ENCODE measurements at regions not wholly inside any gene's neighbourhood (a gene's known extent, or its start where the extent isn't known, plus 50 kb on each side); places are given as distances from the start of the nearest gene placed in this dataset.
"Not testable (repeated sequence)": the region's sequence is repeated elsewhere in the genome, so short reads cannot be mapped to it uniquely, and the experiment has no call there.

DNA sequence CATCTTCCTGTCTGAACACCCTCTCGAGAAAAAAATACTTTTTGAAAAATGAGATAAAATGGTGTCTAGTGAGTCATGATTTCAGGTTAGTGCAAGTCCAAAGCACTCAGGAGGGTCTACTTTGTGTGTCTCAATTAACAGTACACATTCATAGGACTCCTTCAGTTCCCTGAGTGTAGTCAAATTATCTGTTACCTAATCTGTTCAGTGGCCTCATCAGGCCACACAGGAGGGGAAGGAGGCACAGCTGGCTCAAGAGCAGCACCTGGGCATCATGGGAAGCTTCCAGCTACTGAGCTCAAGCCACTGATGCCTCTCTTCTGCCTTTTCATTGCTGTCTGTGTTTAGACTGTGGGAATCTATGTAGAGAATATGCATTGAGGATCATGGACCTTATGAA, 341.4 kb upstream of the SGO1 start:
- H3K27me3 Mint-ChIP-seq: no peaks in the 10 kb centered on the region
- H3K4me1 Mint-ChIP-seq: no peaks in the 10 kb centered on the region
- no peak overlapping the region for H3K4me3 Mint-ChIP-seq
- ATAC-seq: no peak
- DNase-seq: no peak
- peaks cover 0 to 5% of the 10 kb centered on the region in 2 donors for H3K9me3 Mint-ChIP-seq
- no peak overlapping the region for H3K27ac Mint-ChIP-seq

GRCh38 chr3:20524328-20524727, 338.3 kb upstream of the SGO1 start:
- Mint-ChIP-seq H3K4me3 (no peak overlapping the region), H3K27ac (no peak overlapping the region), H3K27me3 (no peaks in the 10 kb centered on the region), H3K9me3 (peaks cover 5 to 20% of the 10 kb centered on the region in 2 donors), H3K4me1 (no peaks in the 10 kb centered on the region)
- DNase-seq (no peak), ATAC-seq (no peak)

GRCh38 chr3:20523293-20523692, 337.3 kb upstream of the SGO1 start:
- no peaks in the 10 kb centered on the region for H3K27me3 Mint-ChIP-seq

DNA sequence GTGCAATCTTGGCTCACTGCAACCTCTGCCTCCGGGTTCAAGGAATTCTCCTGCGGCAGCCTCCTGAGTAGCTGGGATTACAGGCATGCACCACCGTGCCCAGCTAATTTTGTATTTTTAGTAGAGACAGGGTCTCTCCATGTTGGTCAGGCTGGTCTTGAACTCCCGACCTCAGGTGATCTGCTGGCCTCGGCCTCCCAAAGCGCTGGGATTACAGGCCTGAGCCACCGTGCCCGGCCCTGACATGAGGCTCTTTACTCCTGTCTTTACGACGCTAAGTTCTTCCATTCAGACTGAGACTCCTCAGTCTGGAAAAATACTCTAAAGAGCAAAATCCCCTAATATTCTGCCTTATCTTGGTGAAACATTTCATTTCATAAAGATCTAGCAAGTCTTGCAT, 331.3 kb upstream of the SGO1 start:
- not testable (repeated sequence) for DNase-seq, H3K4me3 Mint-ChIP-seq, ATAC-seq, H3K4me1 Mint-ChIP-seq, H3K27ac Mint-ChIP-seq, H3K27me3 Mint-ChIP-seq
- peaks cover 0 to 20% of the 10 kb centered on the region in 2 donors for H3K9me3 Mint-ChIP-seq

More at GRCh38 chr3:20523293-20523692, 337.3 kb upstream of the SGO1 start:
- H3K27ac Mint-ChIP-seq: no peak overlapping the region
- ATAC-seq: no peak
- H3K4me3 Mint-ChIP-seq: no peak overlapping the region
- no peaks in the 10 kb centered on the region for H3K4me1 Mint-ChIP-seq
- peaks cover 5 to 20% of the 10 kb centered on the region in 2 donors for H3K9me3 Mint-ChIP-seq
- DNase-seq: no peak

GRCh38 chr3:20516311-20516710, 330.3 kb upstream of the SGO1 start:
- H3K27ac Mint-ChIP-seq: no peak overlapping the region
- DNase-seq: no peak

DNA sequence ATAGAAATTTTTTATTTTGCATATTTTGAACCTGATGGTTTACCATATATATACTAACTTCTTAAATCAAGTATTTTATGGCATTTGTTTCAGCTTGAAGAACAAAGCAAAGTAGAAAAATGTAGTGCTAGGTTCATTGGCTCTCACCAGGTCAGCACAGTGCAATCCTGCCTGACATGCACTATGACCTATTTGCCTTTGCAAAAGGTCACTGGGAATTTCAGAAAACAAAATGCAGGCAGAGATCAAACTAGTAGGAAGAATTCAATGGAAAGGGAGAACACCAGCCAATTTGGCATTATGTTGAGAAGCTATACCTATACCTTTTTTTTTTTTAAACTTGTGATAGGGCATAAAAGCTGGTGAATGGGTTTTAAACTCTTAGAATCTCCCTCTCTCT, 329.8 kb upstream of the SGO1 start:
- no peak overlapping the region for H3K4me3 Mint-ChIP-seq
- ATAC-seq (no peak), DNase-seq (no peak)
- no peak overlapping the region for H3K27ac Mint-ChIP-seq
- peaks cover 6 to 13% of the 10 kb centered on the region in 2 donors for H3K9me3 Mint-ChIP-seq
- H3K27me3 Mint-ChIP-seq: no peaks in the 10 kb centered on the region
- no peaks in the 10 kb centered on the region for H3K4me1 Mint-ChIP-seq

More at GRCh38 chr3:20516311-20516710, 330.3 kb upstream of the SGO1 start:
- ATAC-seq: no peak
- Mint-ChIP-seq H3K27me3 (no peaks in the 10 kb centered on the region), H3K4me3 (no peak overlapping the region), H3K9me3 (peaks cover 6 to 16% of the 10 kb centered on the region in 2 donors), H3K4me1 (no peaks in the 10 kb centered on the region)

DNA sequence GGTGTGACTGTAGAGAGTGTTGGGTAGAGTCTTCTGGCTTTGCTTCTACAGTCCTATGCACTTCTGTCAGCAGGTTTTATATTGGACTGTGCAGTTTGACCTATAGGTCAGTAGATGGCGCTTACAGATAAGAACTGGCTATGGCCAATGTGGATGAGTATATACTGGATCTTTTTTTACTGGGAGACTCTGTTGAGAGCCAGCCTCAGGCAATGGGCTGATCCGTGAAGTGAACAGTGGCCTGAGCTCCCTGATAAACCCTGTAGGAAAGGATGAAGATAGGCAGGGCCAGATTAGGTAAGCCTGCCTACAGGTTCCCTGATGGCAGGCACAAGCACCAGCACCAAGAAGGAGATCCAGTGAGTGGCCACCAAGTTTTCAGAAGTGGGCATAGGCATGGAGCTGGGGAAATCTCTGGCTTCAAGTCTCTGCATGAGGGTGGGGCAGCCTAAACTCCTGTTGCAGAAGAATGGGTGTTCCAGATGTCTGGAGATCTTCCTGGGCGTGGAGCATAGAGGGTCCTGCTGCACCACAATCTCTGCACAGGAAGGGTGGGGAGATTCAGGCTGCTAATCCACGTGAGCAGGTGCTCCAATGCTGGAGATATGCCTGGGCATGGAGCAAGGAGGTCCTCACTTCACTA, 326.0 kb upstream of the SGO1 start:
- Mint-ChIP-seq H3K4me3 (no peak overlapping the region), H3K27ac (no peak overlapping the region), H3K27me3 (no peaks in the 10 kb centered on the region), H3K9me3 (peaks cover 0 to 6% of the 10 kb centered on the region in 2 donors), H3K4me1 (no peaks in the 10 kb centered on the region)
- DNase-seq: peak in 1 of 2 donors; percentile 1
- ATAC-seq: peak; percentile 63

DNA sequence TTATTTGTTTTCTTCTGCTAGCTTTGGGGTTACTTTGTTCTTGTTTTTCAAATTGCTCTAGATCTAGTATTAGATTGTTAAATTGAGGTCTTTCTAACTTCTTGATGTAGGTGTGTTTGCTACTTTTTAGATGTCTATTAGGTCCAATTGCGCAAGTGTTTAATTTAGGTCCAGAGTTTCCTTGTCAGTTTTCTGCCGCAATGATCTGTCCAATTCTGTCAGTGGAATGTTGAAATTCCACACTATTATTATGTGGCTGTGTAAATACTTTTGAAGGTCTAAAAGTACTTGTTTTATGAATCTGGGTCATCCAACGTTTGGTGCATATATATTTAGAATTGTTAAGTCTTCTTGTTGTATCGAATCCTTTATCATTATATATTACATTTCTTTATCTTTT, 324.4 kb upstream of the SGO1 start:
- Mint-ChIP-seq H3K4me3 (no peak overlapping the region), H3K4me1 (no peaks in the 10 kb centered on the region), H3K27me3 (no peaks in the 10 kb centered on the region), H3K9me3 (peaks cover 10 to 17% of the 10 kb centered on the region in 2 donors), H3K27ac (no peak overlapping the region)
- ATAC-seq: no peak
- no peak for DNase-seq

- no peak for DNase-seq
- no peak for ATAC-seq
- peaks cover 33 to 59% of the 10 kb centered on the region in 2 donors for H3K9me3 Mint-ChIP-seq
- no peak overlapping the region for H3K27ac Mint-ChIP-seq
- H3K27me3 Mint-ChIP-seq: no peaks in the 10 kb centered on the region
- no peak overlapping the region for H3K4me3 Mint-ChIP-seq
- no peaks in the 10 kb centered on the region for H3K4me1 Mint-ChIP-seq
Observed at GRCh38 chr3:20503394-20504082, 317.5 kb upstream of the SGO1 start.

- Mint-ChIP-seq H3K4me3 (no peak overlapping the region), H3K27ac (no peak overlapping the region), H3K9me3 (peaks cover 12 to 31% of the 10 kb centered on the region in 2 donors), H3K27me3 (no peaks in the 10 kb centered on the region), H3K4me1 (no peaks in the 10 kb centered on the region)
- ATAC-seq: no peak
- no peak for DNase-seq
Observed at GRCh38 chr3:20490996-20491395, 305.0 kb upstream of the SGO1 start.

GRCh38 chr3:20488151-20488550, 302.1 kb upstream of the SGO1 start:
- H3K27me3 Mint-ChIP-seq: no peaks in the 10 kb centered on the region
- no peak overlapping the region for H3K4me3 Mint-ChIP-seq
- no peaks in the 10 kb centered on the region for H3K4me1 Mint-ChIP-seq
- H3K9me3 Mint-ChIP-seq: peaks cover 16 to 31% of the 10 kb centered on the region in 2 donors
- ATAC-seq (no peak), DNase-seq (no peak)
- H3K27ac Mint-ChIP-seq: no peak overlapping the region

DNA sequence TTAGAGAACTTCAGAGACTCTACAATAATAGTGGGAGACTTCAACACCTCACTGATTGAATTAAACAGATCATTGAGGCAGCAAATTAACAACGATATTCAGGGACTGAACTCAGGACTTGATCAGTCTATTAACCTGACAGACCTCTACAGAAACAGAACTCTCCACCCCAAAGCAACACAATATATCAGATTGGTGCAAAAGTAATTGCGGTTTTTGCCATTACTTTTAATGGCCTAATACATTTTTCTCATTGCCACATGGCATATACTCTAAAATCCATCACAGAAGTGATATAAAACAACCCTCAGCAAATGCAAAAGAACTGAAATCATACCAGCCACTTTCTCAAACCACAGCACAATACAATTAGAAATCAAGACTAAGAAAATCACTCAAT, 298.1 kb upstream of the SGO1 start:
- Mint-ChIP-seq H3K27ac (no peak overlapping the region), H3K4me1 (no peaks in the 10 kb centered on the region), H3K27me3 (no peaks in the 10 kb centered on the region), H3K4me3 (no peak overlapping the region), H3K9me3 (peaks cover 34 to 63% of the 10 kb centered on the region in 2 donors)
- no peak for DNase-seq
- no peak for ATAC-seq

DNA sequence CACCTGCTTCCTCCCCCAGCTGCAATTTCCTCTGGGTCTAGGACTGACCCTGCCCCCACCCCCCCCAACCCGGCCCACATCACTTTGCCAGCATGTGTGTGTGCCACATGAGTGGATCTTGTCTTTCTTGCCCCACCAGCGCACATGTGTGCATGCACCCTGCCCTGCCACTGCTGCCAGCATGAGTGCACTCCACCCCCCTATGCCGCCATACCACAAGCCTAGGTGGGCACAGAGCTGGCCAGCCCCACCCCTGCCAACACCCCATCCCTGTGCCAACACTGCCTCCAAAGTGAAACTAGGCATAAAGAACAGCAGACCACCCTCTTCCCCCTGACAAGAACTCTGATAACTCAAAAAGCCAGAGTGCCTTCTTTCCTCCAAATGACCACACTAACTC, 296.3 kb upstream of the SGO1 start:
- H3K4me3 Mint-ChIP-seq: no peak overlapping the region
- H3K9me3 Mint-ChIP-seq: peaks cover 34 to 63% of the 10 kb centered on the region in 2 donors
- ATAC-seq: no peak
- H3K4me1 Mint-ChIP-seq: no peaks in the 10 kb centered on the region
- no peak overlapping the region for H3K27ac Mint-ChIP-seq
- H3K27me3 Mint-ChIP-seq: no peaks in the 10 kb centered on the region
- DNase-seq: no peak

GRCh38 chr3:20480786-20481365, 294.9 kb upstream of the SGO1 start:
- Mint-ChIP-seq H3K27ac (no peak overlapping the region), H3K27me3 (no peaks in the 10 kb centered on the region), H3K9me3 (peaks cover 34 to 59% of the 10 kb centered on the region in 2 donors), H3K4me1 (no peaks in the 10 kb centered on the region), H3K4me3 (no peak overlapping the region)
- DNase-seq (no peak), ATAC-seq (no peak)

GRCh38 chr3:20478436-20478835, 292.4 kb upstream of the SGO1 start:
- no peak for DNase-seq
- H3K4me3 Mint-ChIP-seq: no peak overlapping the region
- peaks cover 20 to 34% of the 10 kb centered on the region in 2 donors for H3K9me3 Mint-ChIP-seq
- no peaks in the 10 kb centered on the region for H3K27me3 Mint-ChIP-seq
- no peak overlapping the region for H3K27ac Mint-ChIP-seq
- no peaks in the 10 kb centered on the region for H3K4me1 Mint-ChIP-seq
- ATAC-seq: no peak

- not testable (repeated sequence) for H3K27ac Mint-ChIP-seq, ATAC-seq, H3K27me3 Mint-ChIP-seq, H3K4me1 Mint-ChIP-seq, H3K4me3 Mint-ChIP-seq, DNase-seq
- peaks cover 20 to 39% of the 10 kb centered on the region in 2 donors for H3K9me3 Mint-ChIP-seq
Observed at GRCh38 chr3:20464237-20464636, 278.2 kb upstream of the SGO1 start.

Data from stimulated activated naive CD8-positive, alpha-beta T cell treated with anti-CD3 and anti-CD28 coated beads, Interleukin-15, amount 100 ng/mL, for 72 hours (primary cell).